IPS-NIHi7 (cell line): ENCODE measurements at regions not wholly inside any gene's neighbourhood (a gene's known extent, or its start where the extent isn't known, plus 50 kb on each side); places are given as distances from the start of the nearest gene placed in this dataset.
"Not testable (repeated sequence)": the region's sequence is repeated elsewhere in the genome, so short reads cannot be mapped to it uniquely, and the experiment has no call there.

Source experiments
- DNase-seq: peaks from one replicate; pipeline ENCODE4 v3.0.0; 2012; ENCODE audit warnings: mixed read lengths; ENCODE audit errors: extremely low spot score

- DNase-seq, result no peak
Observed at GRCh38 chr12:119931402-119931801, 54.3 kb upstream of the CIT start.

DNA sequence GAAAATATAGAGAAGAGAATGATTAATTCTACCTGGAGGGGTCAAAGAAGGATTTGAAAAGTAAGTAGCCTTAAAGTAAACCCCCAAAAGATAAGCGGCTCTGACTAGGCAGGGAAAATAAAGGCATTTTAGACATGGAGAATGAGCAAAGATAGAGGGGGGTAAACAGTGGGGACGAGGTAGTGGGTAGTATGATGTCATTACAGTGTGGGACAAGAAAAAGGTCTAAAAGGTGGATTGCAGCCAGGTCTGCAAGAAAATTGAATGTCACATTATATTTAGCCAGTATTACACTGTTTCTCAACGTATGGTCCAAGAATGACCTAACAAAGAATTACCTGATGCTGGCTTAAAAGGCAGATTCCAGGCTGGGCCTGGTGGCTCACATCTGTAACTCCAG lies 55.8 kb upstream of the CIT start:
- DNase-seq, result no peak

- not testable (repeated sequence) for DNase-seq
Observed at GRCh38 chr12:119934780-119935179, 54.3 kb upstream of the BICDL1 start.

DNA sequence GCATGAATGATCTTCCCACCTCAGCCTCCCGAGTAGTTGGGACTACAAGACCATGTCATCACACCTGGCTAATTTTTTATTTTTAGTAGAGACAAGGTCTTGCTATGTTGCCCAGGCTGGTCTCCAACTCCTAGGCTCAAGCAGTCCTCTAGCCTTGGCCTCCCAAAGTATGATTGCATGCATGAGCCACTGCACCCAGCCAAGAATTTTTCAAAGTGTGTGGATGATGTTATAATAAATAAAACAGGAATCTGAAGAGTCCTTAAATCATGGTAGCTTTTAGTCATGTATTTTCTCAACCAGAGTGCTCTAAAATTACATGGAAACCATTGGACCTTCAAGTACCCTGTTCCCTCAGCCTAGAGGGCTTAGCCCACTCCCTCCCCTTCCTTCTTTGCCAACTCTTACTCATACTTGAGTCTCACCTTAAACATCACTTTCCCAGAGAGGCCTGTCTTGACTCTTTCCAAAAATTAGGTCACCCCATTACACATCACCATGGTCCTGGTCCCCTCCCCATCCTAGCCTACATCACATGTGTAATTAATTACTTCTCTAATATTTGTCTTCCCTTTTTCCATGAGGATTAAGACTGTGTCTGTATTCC lies 52.2 kb upstream of the BICDL1 start:
- DNase-seq, result no peak

- DNase-seq, result peak; percentile 84
Observed at GRCh38 chr12:119938049-119938667, 50.9 kb upstream of the BICDL1 start.
